Esophagus (tissue), 2 donors: ENCODE measurements at regions not wholly inside any gene's neighbourhood (a gene's known extent, or its start where the extent isn't known, plus 50 kb on each side); places are given as distances from the start of the nearest gene placed in this dataset.

Experiments used
- H3K27ac ChIP-seq, 2 donors: one replicate each; pipeline ENCODE4 v1.5.1; 2013; ENCODE audit warnings: low read depth in 2 of 2, mild to moderate bottlenecking in 2 of 2, inconsistent platforms in 1 of 2, low read length in 1 of 2, moderate library complexity in 1 of 2
- H3K27me3 ChIP-seq, 2 donors: one replicate each; pipeline ENCODE4 v1.6.1; 2013; ENCODE audit warnings: low read length in 2 of 2, control low read depth in 1 of 2, mild to moderate bottlenecking in 1 of 2; ENCODE audit not compliant: insufficient read depth in 2 of 2, control insufficient read depth in 1 of 2
- H3K36me3 ChIP-seq, 2 donors: one replicate each; pipeline ENCODE4 v1.6.1; 2013; ENCODE audit warnings: low read length in 1 of 2; ENCODE audit not compliant: control insufficient read depth in 2 of 2, insufficient read depth in 2 of 2
- H3K4me1 ChIP-seq, 2 donors: one replicate each; pipeline ENCODE4 v1.6.1; 2013; ENCODE audit warnings: low read length in 1 of 2; ENCODE audit not compliant: control insufficient read depth in 2 of 2, insufficient read depth in 2 of 2
- H3K4me3 ChIP-seq, 2 donors: one replicate each; pipeline ENCODE4 v1.5.1; 2013; ENCODE audit warnings: low read length in 2 of 2, mild to moderate bottlenecking in 2 of 2, low read depth in 1 of 2, moderate library complexity in 1 of 2
- H3K9me3 ChIP-seq, 2 donors: one replicate each; pipeline ENCODE4 v1.6.1; 2013; ENCODE audit warnings: mild to moderate bottlenecking in 2 of 2, low read depth in 1 of 2, low read length in 1 of 2, moderate library complexity in 1 of 2; ENCODE audit not compliant: control insufficient read depth in 2 of 2, insufficient read depth in 1 of 2
- WGBS, 2 donors: extraction: QIAGEN DNeasy Blood & Tissue Kit; methylation state at CpG; one replicate each; pipeline ENCODE4 v1.1.7; 2013; 5-methylcytosine and 5-hydroxymethylcytosine counted together
- donor health status: healthy with polysubstance abuse.
- donor health status: Bipolar disorder and iron deficiency.

GRCh38 chr2:122168799-122169198 is 413.3 kb downstream of the TSN start:
- Histone ChIP-seq H3K4me3 (no peak overlapping the region), H3K9me3 (no peaks in the 10 kb centered on the region), H3K36me3 (no peaks in the 10 kb centered on the region), H3K4me1 (no peaks in the 10 kb centered on the region), H3K27ac (no peak overlapping the region), H3K27me3 (no peaks in the 10 kb centered on the region)
- 67 to 72% methylated on average over 3 of the region's 3 CpGs for WGBS, 2 donors

- no peaks in the 10 kb centered on the region for H3K36me3 ChIP-seq
- no peak overlapping the region for H3K4me3 ChIP-seq
- H3K4me1 ChIP-seq: no peaks in the 10 kb centered on the region
- 86 to 90% methylated on average over 2 of the region's 2 CpGs for WGBS, 2 donors
- H3K27ac ChIP-seq: no peak overlapping the region
- H3K27me3 ChIP-seq: no peaks in the 10 kb centered on the region
- no peaks in the 10 kb centered on the region for H3K9me3 ChIP-seq
These were observed 417.4 kb downstream of the TSN start for GRCh38 chr2:122172812-122173211.

- H3K9me3 ChIP-seq: no peaks in the 10 kb centered on the region
- H3K27ac ChIP-seq: no peak overlapping the region
- no peaks in the 10 kb centered on the region for H3K27me3 ChIP-seq
- no peak overlapping the region for H3K4me3 ChIP-seq
- H3K36me3 ChIP-seq: no peaks in the 10 kb centered on the region
- 74 to 75% methylated on average over 6 of the region's 6 CpGs for WGBS, 2 donors
- no peaks in the 10 kb centered on the region for H3K4me1 ChIP-seq
These were observed 418.6 kb downstream of the TSN start for GRCh38 chr2:122174061-122174460.

GRCh38 chr2:122179492-122180165 is 424.2 kb downstream of the TSN start:
- H3K27ac ChIP-seq: no peak overlapping the region
- no peaks in the 10 kb centered on the region for H3K36me3 ChIP-seq
- H3K4me3 ChIP-seq: no peak overlapping the region
- WGBS, 2 donors: 66 to 67% methylated on average over 6 of the region's 6 CpGs
- no peaks in the 10 kb centered on the region for H3K27me3 ChIP-seq
- no peaks in the 10 kb centered on the region for H3K4me1 ChIP-seq
- H3K9me3 ChIP-seq: no peaks in the 10 kb centered on the region

GRCh38 chr2:122180972-122181371 is 425.5 kb downstream of the TSN start:
- Histone ChIP-seq H3K27me3 (no peaks in the 10 kb centered on the region), H3K4me3 (no peak overlapping the region), H3K36me3 (no peaks in the 10 kb centered on the region), H3K9me3 (no peaks in the 10 kb centered on the region), H3K27ac (no peak overlapping the region), H3K4me1 (no peaks in the 10 kb centered on the region)
- WGBS, 2 donors: 83 to 90% methylated on average over 1 of the region's 1 CpG

- WGBS, 2 donors: 51 to 52% methylated on average over 5 of the region's 5 CpGs
- Histone ChIP-seq H3K4me3 (no peak overlapping the region), H3K9me3 (no peaks in the 10 kb centered on the region), H3K4me1 (no peaks in the 10 kb centered on the region), H3K27me3 (no peaks in the 10 kb centered on the region), H3K36me3 (no peaks in the 10 kb centered on the region), H3K27ac (no peak overlapping the region)
These were observed 427.3 kb downstream of the TSN start for GRCh38 chr2:122182616-122183355.

- Histone ChIP-seq H3K27me3 (no peaks in the 10 kb centered on the region), H3K36me3 (no peaks in the 10 kb centered on the region), H3K9me3 (no peaks in the 10 kb centered on the region), H3K27ac (no peak overlapping the region), H3K4me1 (no peaks in the 10 kb centered on the region), H3K4me3 (no peak overlapping the region)
These were observed 428.4 kb downstream of the TSN start for GRCh38 chr2:122183890-122184289.

- no peaks in the 10 kb centered on the region for H3K27me3 ChIP-seq
- H3K4me3 ChIP-seq: no peak overlapping the region
- H3K27ac ChIP-seq: no peak overlapping the region
- WGBS, 2 donors: 53 to 55% methylated on average over 9 of the region's 9 CpGs
- H3K9me3 ChIP-seq: no peaks in the 10 kb centered on the region
- no peaks in the 10 kb centered on the region for H3K36me3 ChIP-seq
- H3K4me1 ChIP-seq: no peaks in the 10 kb centered on the region
These were observed 431.3 kb downstream of the TSN start for GRCh38 chr2:122186761-122187222.

GRCh38 chr2:122191331-122191730 is 435.9 kb downstream of the TSN start:
- Histone ChIP-seq H3K36me3 (no peaks in the 10 kb centered on the region), H3K4me1 (no peaks in the 10 kb centered on the region), H3K9me3 (peaks cover 0 to 3% of the 10 kb centered on the region in 2 donors), H3K4me3 (no peak overlapping the region), H3K27me3 (no peaks in the 10 kb centered on the region), H3K27ac (no peak overlapping the region)
- WGBS, 2 donors: 48 to 52% methylated on average over 5 of the region's 5 CpGs

- no peak overlapping the region for H3K27ac ChIP-seq
- WGBS, 2 donors: 81 to 84% methylated on average over 6 of the region's 6 CpGs
- H3K36me3 ChIP-seq: no peaks in the 10 kb centered on the region
- H3K4me3 ChIP-seq: no peak overlapping the region
- H3K9me3 ChIP-seq: peaks cover 0 to 3% of the 10 kb centered on the region in 2 donors
- H3K27me3 ChIP-seq: no peaks in the 10 kb centered on the region
- H3K4me1 ChIP-seq: no peaks in the 10 kb centered on the region
These were observed 438.2 kb downstream of the TSN start for GRCh38 chr2:122193622-122194021.
